HL-60 (cell line): ENCODE measurements at regions not wholly inside any gene's neighbourhood (a gene's known extent, or its start where the extent isn't known, plus 50 kb on each side); places are given as distances from the start of the nearest gene placed in this dataset.

Source experiments
- GABPA ChIP-seq: IDR thresholded peaks from 2 replicates; pipeline ENCODE4 v1.6.1; 2012; ENCODE audit warnings: low read depth
- REST ChIP-seq: IDR thresholded peaks from 2 replicates; pipeline ENCODE4 v1.6.1; 2012; ENCODE audit warnings: low read depth; ENCODE audit not compliant: insufficient replicate concordance
- TF ChIP-seq, protein P1 (sequence below): IDR thresholded peaks from one replicate; pipeline ENCODE4 v1.5.1; 2011; ENCODE audit warnings: low read length, control low read depth, inconsistent platforms; ENCODE audit not compliant: insufficient read depth

- TF ChIP-seq, protein P1, sequence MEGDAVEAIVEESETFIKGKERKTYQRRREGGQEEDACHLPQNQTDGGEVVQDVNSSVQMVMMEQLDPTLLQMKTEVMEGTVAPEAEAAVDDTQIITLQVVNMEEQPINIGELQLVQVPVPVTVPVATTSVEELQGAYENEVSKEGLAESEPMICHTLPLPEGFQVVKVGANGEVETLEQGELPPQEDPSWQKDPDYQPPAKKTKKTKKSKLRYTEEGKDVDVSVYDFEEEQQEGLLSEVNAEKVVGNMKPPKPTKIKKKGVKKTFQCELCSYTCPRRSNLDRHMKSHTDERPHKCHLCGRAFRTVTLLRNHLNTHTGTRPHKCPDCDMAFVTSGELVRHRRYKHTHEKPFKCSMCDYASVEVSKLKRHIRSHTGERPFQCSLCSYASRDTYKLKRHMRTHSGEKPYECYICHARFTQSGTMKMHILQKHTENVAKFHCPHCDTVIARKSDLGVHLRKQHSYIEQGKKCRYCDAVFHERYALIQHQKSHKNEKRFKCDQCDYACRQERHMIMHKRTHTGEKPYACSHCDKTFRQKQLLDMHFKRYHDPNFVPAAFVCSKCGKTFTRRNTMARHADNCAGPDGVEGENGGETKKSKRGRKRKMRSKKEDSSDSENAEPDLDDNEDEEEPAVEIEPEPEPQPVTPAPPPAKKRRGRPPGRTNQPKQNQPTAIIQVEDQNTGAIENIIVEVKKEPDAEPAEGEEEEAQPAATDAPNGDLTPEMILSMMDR: no peak
- TF ChIP-seq REST (no peak), GABPA (no peak)
Measured at GRCh38 chr10:44195112-44196007, 189.5 kb downstream of the CXCL12 start.
